H9 (cell line): ENCODE measurements at regions not wholly inside any gene's neighbourhood (a gene's known extent, or its start where the extent isn't known, plus 50 kb on each side); places are given as distances from the start of the nearest gene placed in this dataset.

Experiments used
- DNase-seq: peaks from one replicate; pipeline ENCODE4 v3.0.0-alpha.2; 2017
- H2AFZ ChIP-seq: one replicate; pipeline ENCODE4 v1.6.1; 2013; ENCODE audit warnings: mild to moderate bottlenecking, low read length, control low read depth, moderate library complexity
- H2AK5ac ChIP-seq: 2 replicates; pipeline ENCODE4 v1.6.1; 2013; ENCODE audit warnings: low read length, control low read depth, mixed read lengths; ENCODE audit not compliant: insufficient read length
- H2BK120ac ChIP-seq: one replicate; pipeline ENCODE4 v1.6.1; 2013; ENCODE audit warnings: low read depth, mild to moderate bottlenecking, low read length, control low read depth, inconsistent platforms; ENCODE audit not compliant: poor library complexity, severe bottlenecking
- H2BK12ac ChIP-seq: 2 replicates; pipeline ENCODE4 v1.6.1; 2013; ENCODE audit warnings: low read length, control low read depth, mixed read lengths, low read depth; ENCODE audit not compliant: insufficient read length
- H2BK15ac ChIP-seq: 2 replicates; pipeline ENCODE4 v1.6.1; 2013; ENCODE audit warnings: low read depth, low read length, control low read depth
- H2BK20ac ChIP-seq: one replicate; pipeline ENCODE4 v1.6.1; 2013; ENCODE audit warnings: low read depth, mild to moderate bottlenecking, low read length, control low read depth, inconsistent platforms; ENCODE audit not compliant: poor library complexity, severe bottlenecking
- H2BK5ac ChIP-seq: 2 replicates; pipeline ENCODE4 v1.6.1; 2013; ENCODE audit warnings: low read length, control low read depth, mixed read lengths; ENCODE audit not compliant: insufficient read length
- H3K14ac ChIP-seq: 2 replicates; pipeline ENCODE4 v1.6.1; 2013; ENCODE audit warnings: low read length, control low read depth; ENCODE audit not compliant: insufficient read depth
- H3K18ac ChIP-seq: 2 replicates; pipeline ENCODE4 v1.6.1; 2013; ENCODE audit warnings: low read depth, mild to moderate bottlenecking, mixed read lengths, low read length, control low read depth; ENCODE audit not compliant: insufficient read length
- H3K23ac ChIP-seq: 2 replicates; pipeline ENCODE4 v1.6.1; 2013; ENCODE audit warnings: low read length, control low read depth, mixed read lengths, low read depth; ENCODE audit not compliant: insufficient read length
- H3K23me2 ChIP-seq: 2 replicates; pipeline ENCODE4 v1.6.1; 2013; ENCODE audit warnings: low read depth, mild to moderate bottlenecking, mixed read lengths, low read length, control low read depth; ENCODE audit not compliant: insufficient read length, poor library complexity, severe bottlenecking
- H3K27ac ChIP-seq: 2 replicates; pipeline ENCODE4 v1.5.1; 2013; ENCODE audit warnings: low read length, control low read depth, mixed read lengths, low read depth; ENCODE audit not compliant: insufficient read length
- H3K27me3 ChIP-seq: 2 replicates; pipeline ENCODE4 v1.6.1; 2013; ENCODE audit warnings: low read length, control low read depth, inconsistent platforms; ENCODE audit not compliant: insufficient read depth
- H3K4ac ChIP-seq: 2 replicates; pipeline ENCODE4 v1.6.1; 2013; ENCODE audit warnings: low read depth, mild to moderate bottlenecking, control low read depth, inconsistent platforms, low read length, moderate library complexity
- H3K4me1 ChIP-seq: 2 replicates; pipeline ENCODE4 v1.6.1; 2013; ENCODE audit warnings: low read length, control low read depth, inconsistent platforms; ENCODE audit not compliant: insufficient read depth
- H3K4me2 ChIP-seq: 2 replicates; pipeline ENCODE4 v1.6.1; 2013; ENCODE audit warnings: low read length, control low read depth, mixed read lengths; ENCODE audit not compliant: insufficient read length, insufficient read depth
- H3K56ac ChIP-seq: 2 replicates; pipeline ENCODE4 v1.6.1; 2013; ENCODE audit warnings: low read depth, mild to moderate bottlenecking, mixed read lengths, low read length, control low read depth; ENCODE audit not compliant: insufficient read length
- H3K79me1 ChIP-seq: 2 replicates; pipeline ENCODE4 v1.6.1; 2013; ENCODE audit warnings: low read depth, mild to moderate bottlenecking, moderate library complexity, low read length, control low read depth, inconsistent platforms; ENCODE audit not compliant: insufficient read depth, poor library complexity, severe bottlenecking
- H3K79me2 ChIP-seq: 2 replicates; pipeline ENCODE4 v1.6.1; 2013; ENCODE audit warnings: low read length, control low read depth, inconsistent platforms; ENCODE audit not compliant: insufficient read depth
- H3K9ac ChIP-seq: 2 replicates; pipeline ENCODE4 v1.6.1; 2013; ENCODE audit warnings: low read length, control low read depth, mixed read lengths; ENCODE audit not compliant: insufficient read length; ENCODE audit errors: extremely low read depth
- H3K9me3 ChIP-seq: one replicate; pipeline ENCODE4 v1.6.1; 2013; ENCODE audit warnings: low read depth, low read length, inconsistent platforms; ENCODE audit not compliant: control insufficient read depth
- H3T11ph ChIP-seq: one replicate; pipeline ENCODE4 v1.6.1; 2013; ENCODE audit warnings: mild to moderate bottlenecking, low read length, control low read depth, inconsistent platforms
- H4K20me1 ChIP-seq: one replicate; pipeline ENCODE4 v1.6.1; 2013; ENCODE audit not compliant: control insufficient read depth, insufficient read length, insufficient read depth
- H4K5ac ChIP-seq: 2 replicates; pipeline ENCODE4 v1.6.1; 2013; ENCODE audit warnings: low read depth, mild to moderate bottlenecking, mixed read lengths, low read length, control low read depth; ENCODE audit not compliant: insufficient read length
- H4K8ac ChIP-seq: replicated peaks from 2 replicates; pipeline ENCODE4 v1.6.1; 2013; ENCODE audit warnings: low read length, control low read depth, mixed read lengths, low read depth; ENCODE audit not compliant: insufficient read length
- H4K91ac ChIP-seq: 2 replicates; pipeline ENCODE4 v1.6.1; 2013; ENCODE audit warnings: low read depth, mild to moderate bottlenecking, moderate library complexity, mixed read lengths, low read length, control low read depth; ENCODE audit not compliant: insufficient read length
- H3K27ac Mint-ChIP-seq, 3 experiments: 2 replicates in 2 of 3; 3 replicates in 1 of 3; pipeline ENCODE4 v1.8.0; 2020 to 2021; ENCODE audit warnings: mixed read lengths in 3 of 3, mild to moderate bottlenecking in 1 of 3, moderate library complexity in 1 of 3
- H3K27me3 Mint-ChIP-seq: 2 replicates; pipeline ENCODE4 v1.8.0; 2021; ENCODE audit warnings: low read depth, mild to moderate bottlenecking, moderate library complexity, mixed read lengths
- H3K36me3 Mint-ChIP-seq, 3 experiments: 2 replicates in 2 of 3; 3 replicates in 1 of 3; pipeline ENCODE4 v1.8.0; 2020 to 2021; ENCODE audit warnings: low read depth in 3 of 3, mixed read lengths in 3 of 3; ENCODE audit not compliant: insufficient read depth in 1 of 3
- H3K4me1 Mint-ChIP-seq, 2 experiments: 2 replicates each; pipeline ENCODE4 v1.8.0; 2020; ENCODE audit warnings: mixed read lengths in 2 of 2
- H3K4me3 Mint-ChIP-seq, 2 experiments: 2 replicates in 1 of 2; 3 replicates in 1 of 2; pipeline ENCODE4 v1.8.0; 2020 to 2021; ENCODE audit warnings: mild to moderate bottlenecking in 2 of 2, mixed read lengths in 2 of 2, moderate library complexity in 1 of 2
- H3K9me3 Mint-ChIP-seq, 2 experiments: 2 replicates in 1 of 2; 3 replicates in 1 of 2; pipeline ENCODE4 v1.8.0; 2020; ENCODE audit warnings: mild to moderate bottlenecking in 2 of 2, mixed read lengths in 2 of 2, moderate library complexity in 1 of 2
- CTCF ChIP-seq: fragments of 200-600 bp; sonication (generic); conservative IDR thresholded peaks from 3 replicates; pipeline ENCODE4 v1.8.0; 2021; ENCODE audit warnings: antibody characterized with exemption, mild to moderate bottlenecking
- WGBS: extraction: QIAGEN DNeasy Blood & Tissue Kit; methylation state at CpG from one replicate; pipeline ENCODE4 v1.1.7; 2013; ENCODE audit warnings: missing lambda C conversion rate, low lambda C conversion rate, mixed read lengths; ENCODE audit not compliant: insufficient read length; ENCODE audit errors: extremely low coverage; 5-methylcytosine and 5-hydroxymethylcytosine counted together

- DNase-seq, result no peak
- Histone ChIP-seq H3K79me1 (no peaks in the 10 kb centered on the region), H3K23me2 (no peaks in the 10 kb centered on the region), H3K27me3 (no peaks in the 10 kb centered on the region), H2BK5ac (no peak overlapping the region), H3K23ac (no peak overlapping the region), H3K79me2 (no peaks in the 10 kb centered on the region), H2AFZ (no peak overlapping the region), H2AK5ac (no peak overlapping the region), H3T11ph (no peak overlapping the region), H2BK120ac (no peak overlapping the region), H3K9ac (no peak overlapping the region), H3K27ac (no peak overlapping the region), H3K9me3 (no peaks in the 10 kb centered on the region), H4K5ac (no peak overlapping the region), H3K14ac (no peak overlapping the region), H2BK20ac (no peak overlapping the region), H2BK12ac (no peak overlapping the region), H4K8ac (no peak overlapping the region), H3K18ac (no peak overlapping the region), H3K4me1 (no peaks in the 10 kb centered on the region), H4K91ac (no peak overlapping the region), H3K4me2 (no peak overlapping the region), H3K4ac (no peak overlapping the region), H3K56ac (no peak overlapping the region), H2BK15ac (no peak overlapping the region), H4K20me1 (no peaks in the 10 kb centered on the region)
- Mint-ChIP-seq H3K9me3 (peaks cover 21 to 24% of the 10 kb centered on the region in 2 experiments), H3K27ac (no peak overlapping the region), H3K4me1 (peaks cover 9 to 13% of the 10 kb centered on the region in 2 experiments), H3K27me3 (peaks cover 4% of the 10 kb centered on the region; the same call in 1 of the 2 replicates), H3K4me3 (no peak overlapping the region), H3K36me3 (peaks cover 18 to 30% (median 18%) of the 10 kb centered on the region in 3 experiments; a peak in 6 of 7 replicates)
- TF ChIP-seq CTCF, result no peak
- WGBS, result no CpG with 5 or more reads among the region's 2 CpGs
Measured at GRCh38 chr14:45406942-45407341, 153.9 kb upstream of the MIS18BP1 start.
